Stomach (tissue), 4 donors: ENCODE measurements at regions not wholly inside any gene's neighbourhood (a gene's known extent, or its start where the extent isn't known, plus 50 kb on each side); places are given as distances from the start of the nearest gene placed in this dataset.

Experiments
- EP300 ChIP-seq: sonication (generic); formaldehyde crosslinking; IDR thresholded peaks from one replicate; pipeline ENCODE4 v1.6.1; 2017; ENCODE audit warnings: antibody characterized with exemption
- TF ChIP-seq, protein P1 (sequence below), 7 experiments: fragments of 450-650 bp in 4 of 7; fragments of 200-600 bp in 3 of 7; sonication (generic) in 3 of 7; IDR thresholded peaks; one replicate each; pipeline ENCODE4 v1.5.1; 2016 to 2019; ENCODE audit warnings: antibody characterized with exemption in 7 of 7, control low read depth in 2 of 7, mild to moderate bottlenecking in 1 of 7

- TF ChIP-seq, protein P1, sequence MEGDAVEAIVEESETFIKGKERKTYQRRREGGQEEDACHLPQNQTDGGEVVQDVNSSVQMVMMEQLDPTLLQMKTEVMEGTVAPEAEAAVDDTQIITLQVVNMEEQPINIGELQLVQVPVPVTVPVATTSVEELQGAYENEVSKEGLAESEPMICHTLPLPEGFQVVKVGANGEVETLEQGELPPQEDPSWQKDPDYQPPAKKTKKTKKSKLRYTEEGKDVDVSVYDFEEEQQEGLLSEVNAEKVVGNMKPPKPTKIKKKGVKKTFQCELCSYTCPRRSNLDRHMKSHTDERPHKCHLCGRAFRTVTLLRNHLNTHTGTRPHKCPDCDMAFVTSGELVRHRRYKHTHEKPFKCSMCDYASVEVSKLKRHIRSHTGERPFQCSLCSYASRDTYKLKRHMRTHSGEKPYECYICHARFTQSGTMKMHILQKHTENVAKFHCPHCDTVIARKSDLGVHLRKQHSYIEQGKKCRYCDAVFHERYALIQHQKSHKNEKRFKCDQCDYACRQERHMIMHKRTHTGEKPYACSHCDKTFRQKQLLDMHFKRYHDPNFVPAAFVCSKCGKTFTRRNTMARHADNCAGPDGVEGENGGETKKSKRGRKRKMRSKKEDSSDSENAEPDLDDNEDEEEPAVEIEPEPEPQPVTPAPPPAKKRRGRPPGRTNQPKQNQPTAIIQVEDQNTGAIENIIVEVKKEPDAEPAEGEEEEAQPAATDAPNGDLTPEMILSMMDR (IDR thresholded peaks at IDR 0.05), result no peak
- no peak for TF ChIP-seq EP300
These were observed 57.2 kb upstream of the ACVR1 start for GRCh38 chr2:157933160-157933920.
